Calu3 (cell line): ENCODE measurements at regions not wholly inside any gene's neighbourhood (a gene's known extent, or its start where the extent isn't known, plus 50 kb on each side); places are given as distances from the start of the nearest gene placed in this dataset.

Experiments
- BruUV-seq: library from RNA; stranded (reverse); fragments of 400-500 nt; replicated peaks from 2 replicates; lab custom pipeline; 2021; lab: Mats Ljungman, UMichigan
- CTCF ChIA-PET: fragments of 300-600 bp; sonication (Branson Sonifier 250); formaldehyde crosslinking; loops from one replicate; lab custom pipeline; 2022; ENCODE audit warnings: antibody characterized with exemption; lab: Charles Lee
- DNase-seq: peaks from one replicate; pipeline ENCODE4 v3.0.0; 2022
- H3K27ac Mint-ChIP-seq: one replicate; pipeline ENCODE4 v1.8.0; 2022; ENCODE audit warnings: mixed read lengths; ENCODE audit not compliant: unreplicated experiment
- H3K27me3 Mint-ChIP-seq: one replicate; pipeline ENCODE4 v1.8.0; 2022; ENCODE audit warnings: mixed read lengths; ENCODE audit not compliant: unreplicated experiment
- H3K36me3 Mint-ChIP-seq: one replicate; pipeline ENCODE4 v1.8.0; 2022; ENCODE audit warnings: mild to moderate bottlenecking, moderate library complexity, mixed read lengths; ENCODE audit not compliant: insufficient read depth, unreplicated experiment
- H3K4me1 Mint-ChIP-seq: one replicate; pipeline ENCODE4 v1.8.0; 2022; ENCODE audit warnings: mild to moderate bottlenecking, low read depth, mixed read lengths; ENCODE audit not compliant: unreplicated experiment
- H3K4me3 Mint-ChIP-seq: one replicate; pipeline ENCODE4 v1.8.0; 2022; ENCODE audit warnings: mild to moderate bottlenecking, low read depth, moderate library complexity, mixed read lengths; ENCODE audit not compliant: unreplicated experiment
- H3K9me3 Mint-ChIP-seq: one replicate; pipeline ENCODE4 v1.8.0; 2022; ENCODE audit warnings: low read depth, mixed read lengths; ENCODE audit not compliant: unreplicated experiment
- CTCF ChIP-seq: fragments of 200-600 bp; IDR thresholded peaks from one replicate; pipeline ENCODE4 v1.8.0; 2022; ENCODE audit warnings: antibody characterized with exemption; ENCODE audit not compliant: unreplicated experiment
- intact Hi-C: fragments of 100-400 bp; cut with micrococcal nuclease; formaldehyde crosslinking; loops from one replicate; pipeline ENCODE4 v1.10.0; 2022; ENCODE audit not compliant: unreplicated experiment

DNA sequence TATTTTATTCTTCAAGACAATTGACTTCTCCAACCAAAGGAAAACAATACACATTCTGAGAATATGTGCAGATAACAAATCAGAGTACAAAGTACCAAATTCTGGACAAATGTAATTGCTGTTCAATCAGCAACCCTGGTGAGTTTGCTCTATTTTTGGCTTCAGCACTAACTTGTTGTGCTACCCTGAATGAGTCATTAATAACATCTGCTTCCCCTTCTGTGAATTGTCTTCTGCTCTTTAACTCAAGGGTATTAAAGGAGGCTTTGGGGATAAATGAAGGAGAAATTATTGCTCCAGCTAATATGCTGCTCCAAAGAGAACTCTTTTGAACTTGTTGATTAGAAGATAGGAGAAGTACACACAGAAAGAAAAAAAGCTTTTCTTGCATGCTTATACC is 459.3 kb downstream of the HTR7 start:
- Mint-ChIP-seq H3K4me1 (no peaks in the 10 kb centered on the region), H3K36me3 (no peaks in the 10 kb centered on the region), H3K27ac (no peak overlapping the region), H3K4me3 (no peak overlapping the region), H3K27me3 (no peaks in the 10 kb centered on the region), H3K9me3 (no peaks in the 10 kb centered on the region)
- TF ChIP-seq CTCF, result no peak
- CTCF ChIA-PET, result no interaction called here
- DNase-seq, result no peak
- no TSS peak for BruUV-seq
- intact Hi-C loops, result no loop called here

DNA sequence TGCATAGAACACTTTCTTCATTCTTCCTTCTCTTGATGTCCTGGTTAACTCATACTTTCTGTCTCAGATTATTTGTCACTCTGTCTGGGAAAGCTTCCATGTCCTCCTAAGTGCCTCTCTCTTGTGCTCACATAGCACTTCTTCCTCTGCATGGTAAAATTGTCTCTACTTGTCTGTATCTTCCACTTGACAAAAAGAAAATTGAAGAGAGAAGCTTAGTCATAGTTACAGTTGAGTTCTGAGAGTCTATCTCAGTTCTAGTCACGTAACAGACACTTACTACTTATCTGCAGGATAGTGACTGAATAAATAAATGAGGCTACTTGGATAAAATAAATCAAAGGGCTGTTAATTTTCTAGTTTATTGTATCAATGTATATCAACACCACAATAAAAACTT is 458.1 kb downstream of the HTR7 start:
- H3K4me3 Mint-ChIP-seq, result no peak overlapping the region
- no peak for TF ChIP-seq CTCF
- no peaks in the 10 kb centered on the region for H3K27me3 Mint-ChIP-seq
- DNase-seq, result no peak
- CTCF ChIA-PET, result no interaction called here
- H3K4me1 Mint-ChIP-seq, result no peaks in the 10 kb centered on the region
- H3K36me3 Mint-ChIP-seq, result no peaks in the 10 kb centered on the region
- intact Hi-C loops, result no loop called here
- H3K9me3 Mint-ChIP-seq, result no peaks in the 10 kb centered on the region
- H3K27ac Mint-ChIP-seq, result no peak overlapping the region
- no TSS peak for BruUV-seq

GRCh38 chr10:90403211-90404000 is 454.4 kb downstream of the HTR7 start:
- H3K27ac Mint-ChIP-seq, result no peak overlapping the region
- no peaks in the 10 kb centered on the region for H3K9me3 Mint-ChIP-seq
- no peaks in the 10 kb centered on the region for H3K4me1 Mint-ChIP-seq
- intact Hi-C loops, result no loop called here
- no peaks in the 10 kb centered on the region for H3K27me3 Mint-ChIP-seq
- no TSS peak for BruUV-seq
- CTCF ChIA-PET, result no interaction called here
- no peak overlapping the region for H3K4me3 Mint-ChIP-seq
- TF ChIP-seq CTCF, result no peak
- no peaks in the 10 kb centered on the region for H3K36me3 Mint-ChIP-seq
- DNase-seq, result no peak

DNA sequence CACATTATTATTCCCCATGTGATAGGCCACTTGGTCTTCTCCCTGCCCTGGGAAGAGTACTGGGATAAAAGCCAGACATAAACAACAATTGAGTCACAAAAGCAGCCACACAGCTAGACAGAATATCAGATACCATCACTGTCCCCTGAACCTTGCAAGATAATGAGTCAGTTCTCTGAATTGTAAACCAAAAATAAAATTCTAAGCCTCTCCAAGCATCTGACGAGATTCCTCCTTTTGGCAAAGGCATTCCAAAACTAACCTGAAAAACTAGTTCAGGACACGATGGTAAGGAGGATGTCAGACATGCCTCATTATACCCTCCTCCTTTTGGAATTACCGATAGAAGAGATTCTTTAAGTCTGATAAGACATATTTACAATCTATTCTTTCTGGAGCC is 450.7 kb downstream of the HTR7 start:
- TF ChIP-seq CTCF, result no peak
- no TSS peak for BruUV-seq
- no peak overlapping the region for H3K4me3 Mint-ChIP-seq
- no peaks in the 10 kb centered on the region for H3K4me1 Mint-ChIP-seq
- no peaks in the 10 kb centered on the region for H3K36me3 Mint-ChIP-seq
- H3K9me3 Mint-ChIP-seq, result no peaks in the 10 kb centered on the region
- CTCF ChIA-PET, result no interaction called here
- intact Hi-C loops, result no loop called here
- no peak for DNase-seq
- no peak overlapping the region for H3K27ac Mint-ChIP-seq
- H3K27me3 Mint-ChIP-seq, result no peaks in the 10 kb centered on the region
